ENCODE measurements at regions not wholly inside any gene's neighbourhood (a gene's known extent, or its start where the extent isn't known, plus 50 kb on each side); places are given as distances from the start of the nearest gene placed in this dataset.

DNA sequence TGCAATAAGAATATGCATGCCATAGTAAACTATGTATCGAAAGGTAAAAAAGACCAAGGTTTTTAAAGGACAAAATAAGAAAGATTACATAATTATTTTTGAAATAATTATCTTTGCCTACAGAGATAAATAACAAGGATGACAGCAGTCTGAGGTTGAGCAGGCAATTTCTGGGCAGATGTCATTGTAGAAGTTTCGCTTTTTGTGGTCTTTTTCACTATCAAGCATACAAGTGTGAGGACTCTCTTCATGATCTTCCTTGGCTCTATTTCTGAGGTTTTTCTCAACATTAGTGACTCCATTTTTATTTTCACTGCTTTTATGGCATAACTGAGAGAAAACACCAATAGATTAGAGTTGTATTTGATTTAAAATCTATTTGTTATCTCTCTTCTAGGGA lies 1337.9 kb upstream of the EPHA6 start:
- DNase-seq (ENCODE audit: low spot score) (no peak), ATAC-seq (no peak)
- POLR2A ChIA-PET: no interaction called here
- Mint-ChIP-seq H3K36me3 (peaks cover 1% of the 10 kb centered on the region), H3K4me1 (peaks cover 2% of the 10 kb centered on the region; the same call in 1 of the 2 replicates), H3K4me3 (no peak overlapping the region), H3K27me3 (ENCODE audit: low read depth) (no peaks in the 10 kb centered on the region), H3K9me3 (peaks cover 2% of the 10 kb centered on the region), H3K27ac (no peak overlapping the region)
- TF ChIP-seq, protein P1, sequence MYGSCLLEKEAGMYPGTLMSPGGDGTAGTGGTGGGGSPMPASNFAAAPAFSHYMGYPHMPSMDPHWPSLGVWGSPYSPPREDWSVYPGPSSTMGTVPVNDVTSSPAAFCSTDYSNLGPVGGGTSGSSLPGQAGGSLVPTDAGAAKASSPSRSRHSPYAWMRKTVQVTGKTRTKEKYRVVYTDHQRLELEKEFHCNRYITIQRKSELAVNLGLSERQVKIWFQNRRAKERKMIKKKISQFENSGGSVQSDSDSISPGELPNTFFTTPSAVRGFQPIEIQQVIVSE (CRISPR knock-in tag; IDR thresholded peaks at IDR 0.05; ENCODE audit: borderline replicate concordance): no peak
- TF ChIP-seq, protein P2, sequence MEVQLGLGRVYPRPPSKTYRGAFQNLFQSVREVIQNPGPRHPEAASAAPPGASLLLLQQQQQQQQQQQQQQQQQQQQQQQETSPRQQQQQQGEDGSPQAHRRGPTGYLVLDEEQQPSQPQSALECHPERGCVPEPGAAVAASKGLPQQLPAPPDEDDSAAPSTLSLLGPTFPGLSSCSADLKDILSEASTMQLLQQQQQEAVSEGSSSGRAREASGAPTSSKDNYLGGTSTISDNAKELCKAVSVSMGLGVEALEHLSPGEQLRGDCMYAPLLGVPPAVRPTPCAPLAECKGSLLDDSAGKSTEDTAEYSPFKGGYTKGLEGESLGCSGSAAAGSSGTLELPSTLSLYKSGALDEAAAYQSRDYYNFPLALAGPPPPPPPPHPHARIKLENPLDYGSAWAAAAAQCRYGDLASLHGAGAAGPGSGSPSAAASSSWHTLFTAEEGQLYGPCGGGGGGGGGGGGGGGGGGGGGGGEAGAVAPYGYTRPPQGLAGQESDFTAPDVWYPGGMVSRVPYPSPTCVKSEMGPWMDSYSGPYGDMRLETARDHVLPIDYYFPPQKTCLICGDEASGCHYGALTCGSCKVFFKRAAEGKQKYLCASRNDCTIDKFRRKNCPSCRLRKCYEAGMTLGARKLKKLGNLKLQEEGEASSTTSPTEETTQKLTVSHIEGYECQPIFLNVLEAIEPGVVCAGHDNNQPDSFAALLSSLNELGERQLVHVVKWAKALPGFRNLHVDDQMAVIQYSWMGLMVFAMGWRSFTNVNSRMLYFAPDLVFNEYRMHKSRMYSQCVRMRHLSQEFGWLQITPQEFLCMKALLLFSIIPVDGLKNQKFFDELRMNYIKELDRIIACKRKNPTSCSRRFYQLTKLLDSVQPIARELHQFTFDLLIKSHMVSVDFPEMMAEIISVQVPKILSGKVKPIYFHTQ (CRISPR knock-in tag; IDR thresholded peaks at IDR 0.05): no peak
- TF ChIP-seq, protein P3, sequence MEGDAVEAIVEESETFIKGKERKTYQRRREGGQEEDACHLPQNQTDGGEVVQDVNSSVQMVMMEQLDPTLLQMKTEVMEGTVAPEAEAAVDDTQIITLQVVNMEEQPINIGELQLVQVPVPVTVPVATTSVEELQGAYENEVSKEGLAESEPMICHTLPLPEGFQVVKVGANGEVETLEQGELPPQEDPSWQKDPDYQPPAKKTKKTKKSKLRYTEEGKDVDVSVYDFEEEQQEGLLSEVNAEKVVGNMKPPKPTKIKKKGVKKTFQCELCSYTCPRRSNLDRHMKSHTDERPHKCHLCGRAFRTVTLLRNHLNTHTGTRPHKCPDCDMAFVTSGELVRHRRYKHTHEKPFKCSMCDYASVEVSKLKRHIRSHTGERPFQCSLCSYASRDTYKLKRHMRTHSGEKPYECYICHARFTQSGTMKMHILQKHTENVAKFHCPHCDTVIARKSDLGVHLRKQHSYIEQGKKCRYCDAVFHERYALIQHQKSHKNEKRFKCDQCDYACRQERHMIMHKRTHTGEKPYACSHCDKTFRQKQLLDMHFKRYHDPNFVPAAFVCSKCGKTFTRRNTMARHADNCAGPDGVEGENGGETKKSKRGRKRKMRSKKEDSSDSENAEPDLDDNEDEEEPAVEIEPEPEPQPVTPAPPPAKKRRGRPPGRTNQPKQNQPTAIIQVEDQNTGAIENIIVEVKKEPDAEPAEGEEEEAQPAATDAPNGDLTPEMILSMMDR (IDR thresholded peaks at IDR 0.05): no peak
- TF ChIP-seq ZNF317 (CRISPR knock-in tag; IDR thresholded peaks at IDR 0.05; ENCODE audit: borderline replicate concordance, low read depth): no peak
- no peak for TF ChIP-seq ESRRA (CRISPR knock-in tag; IDR thresholded peaks at IDR 0.05; ENCODE audit: borderline replicate concordance)
- TF ChIP-seq, protein P4, sequence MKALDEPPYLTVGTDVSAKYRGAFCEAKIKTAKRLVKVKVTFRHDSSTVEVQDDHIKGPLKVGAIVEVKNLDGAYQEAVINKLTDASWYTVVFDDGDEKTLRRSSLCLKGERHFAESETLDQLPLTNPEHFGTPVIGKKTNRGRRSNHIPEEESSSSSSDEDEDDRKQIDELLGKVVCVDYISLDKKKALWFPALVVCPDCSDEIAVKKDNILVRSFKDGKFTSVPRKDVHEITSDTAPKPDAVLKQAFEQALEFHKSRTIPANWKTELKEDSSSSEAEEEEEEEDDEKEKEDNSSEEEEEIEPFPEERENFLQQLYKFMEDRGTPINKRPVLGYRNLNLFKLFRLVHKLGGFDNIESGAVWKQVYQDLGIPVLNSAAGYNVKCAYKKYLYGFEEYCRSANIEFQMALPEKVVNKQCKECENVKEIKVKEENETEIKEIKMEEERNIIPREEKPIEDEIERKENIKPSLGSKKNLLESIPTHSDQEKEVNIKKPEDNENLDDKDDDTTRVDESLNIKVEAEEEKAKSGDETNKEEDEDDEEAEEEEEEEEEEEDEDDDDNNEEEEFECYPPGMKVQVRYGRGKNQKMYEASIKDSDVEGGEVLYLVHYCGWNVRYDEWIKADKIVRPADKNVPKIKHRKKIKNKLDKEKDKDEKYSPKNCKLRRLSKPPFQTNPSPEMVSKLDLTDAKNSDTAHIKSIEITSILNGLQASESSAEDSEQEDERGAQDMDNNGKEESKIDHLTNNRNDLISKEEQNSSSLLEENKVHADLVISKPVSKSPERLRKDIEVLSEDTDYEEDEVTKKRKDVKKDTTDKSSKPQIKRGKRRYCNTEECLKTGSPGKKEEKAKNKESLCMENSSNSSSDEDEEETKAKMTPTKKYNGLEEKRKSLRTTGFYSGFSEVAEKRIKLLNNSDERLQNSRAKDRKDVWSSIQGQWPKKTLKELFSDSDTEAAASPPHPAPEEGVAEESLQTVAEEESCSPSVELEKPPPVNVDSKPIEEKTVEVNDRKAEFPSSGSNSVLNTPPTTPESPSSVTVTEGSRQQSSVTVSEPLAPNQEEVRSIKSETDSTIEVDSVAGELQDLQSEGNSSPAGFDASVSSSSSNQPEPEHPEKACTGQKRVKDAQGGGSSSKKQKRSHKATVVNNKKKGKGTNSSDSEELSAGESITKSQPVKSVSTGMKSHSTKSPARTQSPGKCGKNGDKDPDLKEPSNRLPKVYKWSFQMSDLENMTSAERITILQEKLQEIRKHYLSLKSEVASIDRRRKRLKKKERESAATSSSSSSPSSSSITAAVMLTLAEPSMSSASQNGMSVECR (CRISPR knock-in tag; IDR thresholded peaks at IDR 0.05; ENCODE audit: borderline replicate concordance): no peak
- TF ChIP-seq NR3C1 (CRISPR knock-in tag; conservative IDR thresholded peaks at IDR 0.05; ENCODE audit: low read depth): no peak
- no peak for TF ChIP-seq CBFB (CRISPR knock-in tag; IDR thresholded peaks at IDR 0.05; ENCODE audit: low read depth)
- no peak for TF ChIP-seq ZNF232 (CRISPR knock-in tag; IDR thresholded peaks at IDR 0.05)
- no peak for TF ChIP-seq CREM (CRISPR knock-in tag; IDR thresholded peaks at IDR 0.05)
- TF ChIP-seq, protein P5, sequence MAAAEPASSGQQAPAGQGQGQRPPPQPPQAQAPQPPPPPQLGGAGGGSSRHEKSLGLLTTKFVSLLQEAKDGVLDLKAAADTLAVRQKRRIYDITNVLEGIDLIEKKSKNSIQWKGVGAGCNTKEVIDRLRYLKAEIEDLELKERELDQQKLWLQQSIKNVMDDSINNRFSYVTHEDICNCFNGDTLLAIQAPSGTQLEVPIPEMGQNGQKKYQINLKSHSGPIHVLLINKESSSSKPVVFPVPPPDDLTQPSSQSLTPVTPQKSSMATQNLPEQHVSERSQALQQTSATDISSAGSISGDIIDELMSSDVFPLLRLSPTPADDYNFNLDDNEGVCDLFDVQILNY (CRISPR knock-in tag; IDR thresholded peaks at IDR 0.05): no peak
- CTCF ChIA-PET: no interaction called here

DNA sequence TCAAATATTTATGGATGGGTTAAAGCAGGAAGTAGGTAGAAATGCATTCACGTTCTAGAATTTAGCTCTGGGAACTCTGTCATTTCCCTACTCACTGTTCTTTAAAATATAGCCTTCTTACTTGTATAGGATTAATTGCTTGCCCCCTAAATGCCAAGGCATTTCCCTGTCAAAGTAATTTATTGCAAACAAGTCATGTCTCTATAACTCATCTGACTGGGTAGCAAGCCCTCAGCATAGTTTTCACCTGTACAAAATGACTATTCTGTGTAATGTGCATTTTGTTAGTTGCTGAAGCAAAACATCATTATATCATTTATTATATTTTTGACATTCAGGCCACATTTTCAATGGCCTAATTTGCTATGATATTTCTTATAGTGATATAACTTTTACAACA lies 1308.2 kb upstream of the EPHA6 start:
- ATAC-seq: no peak

More for the DNA sequence above, 1308.2 kb upstream of the EPHA6 start:
- Mint-ChIP-seq H3K27ac (no peak overlapping the region), H3K4me3 (no peak overlapping the region), H3K27me3 (ENCODE audit: low read depth) (no peaks in the 10 kb centered on the region), H3K9me3 (peaks cover 6% of the 10 kb centered on the region), H3K36me3 (peaks cover 13% of the 10 kb centered on the region), H3K4me1 (peaks cover 6% of the 10 kb centered on the region)
- TF ChIP-seq, protein P6, sequence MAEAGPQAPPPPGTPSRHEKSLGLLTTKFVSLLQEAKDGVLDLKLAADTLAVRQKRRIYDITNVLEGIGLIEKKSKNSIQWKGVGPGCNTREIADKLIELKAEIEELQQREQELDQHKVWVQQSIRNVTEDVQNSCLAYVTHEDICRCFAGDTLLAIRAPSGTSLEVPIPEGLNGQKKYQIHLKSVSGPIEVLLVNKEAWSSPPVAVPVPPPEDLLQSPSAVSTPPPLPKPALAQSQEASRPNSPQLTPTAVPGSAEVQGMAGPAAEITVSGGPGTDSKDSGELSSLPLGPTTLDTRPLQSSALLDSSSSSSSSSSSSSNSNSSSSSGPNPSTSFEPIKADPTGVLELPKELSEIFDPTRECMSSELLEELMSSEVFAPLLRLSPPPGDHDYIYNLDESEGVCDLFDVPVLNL (CRISPR knock-in tag; IDR thresholded peaks at IDR 0.05; ENCODE audit: borderline replicate concordance, low read depth): no peak
- TF ChIP-seq, protein P7, sequence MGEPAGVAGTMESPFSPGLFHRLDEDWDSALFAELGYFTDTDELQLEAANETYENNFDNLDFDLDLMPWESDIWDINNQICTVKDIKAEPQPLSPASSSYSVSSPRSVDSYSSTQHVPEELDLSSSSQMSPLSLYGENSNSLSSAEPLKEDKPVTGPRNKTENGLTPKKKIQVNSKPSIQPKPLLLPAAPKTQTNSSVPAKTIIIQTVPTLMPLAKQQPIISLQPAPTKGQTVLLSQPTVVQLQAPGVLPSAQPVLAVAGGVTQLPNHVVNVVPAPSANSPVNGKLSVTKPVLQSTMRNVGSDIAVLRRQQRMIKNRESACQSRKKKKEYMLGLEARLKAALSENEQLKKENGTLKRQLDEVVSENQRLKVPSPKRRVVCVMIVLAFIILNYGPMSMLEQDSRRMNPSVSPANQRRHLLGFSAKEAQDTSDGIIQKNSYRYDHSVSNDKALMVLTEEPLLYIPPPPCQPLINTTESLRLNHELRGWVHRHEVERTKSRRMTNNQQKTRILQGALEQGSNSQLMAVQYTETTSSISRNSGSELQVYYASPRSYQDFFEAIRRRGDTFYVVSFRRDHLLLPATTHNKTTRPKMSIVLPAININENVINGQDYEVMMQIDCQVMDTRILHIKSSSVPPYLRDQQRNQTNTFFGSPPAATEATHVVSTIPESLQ (CRISPR knock-in tag; IDR thresholded peaks at IDR 0.05): no peak
- TF ChIP-seq, protein P8, sequence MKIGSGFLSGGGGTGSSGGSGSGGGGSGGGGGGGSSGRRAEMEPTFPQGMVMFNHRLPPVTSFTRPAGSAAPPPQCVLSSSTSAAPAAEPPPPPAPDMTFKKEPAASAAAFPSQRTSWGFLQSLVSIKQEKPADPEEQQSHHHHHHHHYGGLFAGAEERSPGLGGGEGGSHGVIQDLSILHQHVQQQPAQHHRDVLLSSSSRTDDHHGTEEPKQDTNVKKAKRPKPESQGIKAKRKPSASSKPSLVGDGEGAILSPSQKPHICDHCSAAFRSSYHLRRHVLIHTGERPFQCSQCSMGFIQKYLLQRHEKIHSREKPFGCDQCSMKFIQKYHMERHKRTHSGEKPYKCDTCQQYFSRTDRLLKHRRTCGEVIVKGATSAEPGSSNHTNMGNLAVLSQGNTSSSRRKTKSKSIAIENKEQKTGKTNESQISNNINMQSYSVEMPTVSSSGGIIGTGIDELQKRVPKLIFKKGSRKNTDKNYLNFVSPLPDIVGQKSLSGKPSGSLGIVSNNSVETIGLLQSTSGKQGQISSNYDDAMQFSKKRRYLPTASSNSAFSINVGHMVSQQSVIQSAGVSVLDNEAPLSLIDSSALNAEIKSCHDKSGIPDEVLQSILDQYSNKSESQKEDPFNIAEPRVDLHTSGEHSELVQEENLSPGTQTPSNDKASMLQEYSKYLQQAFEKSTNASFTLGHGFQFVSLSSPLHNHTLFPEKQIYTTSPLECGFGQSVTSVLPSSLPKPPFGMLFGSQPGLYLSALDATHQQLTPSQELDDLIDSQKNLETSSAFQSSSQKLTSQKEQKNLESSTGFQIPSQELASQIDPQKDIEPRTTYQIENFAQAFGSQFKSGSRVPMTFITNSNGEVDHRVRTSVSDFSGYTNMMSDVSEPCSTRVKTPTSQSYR (CRISPR knock-in tag; IDR thresholded peaks at IDR 0.05): no peak
- TF ChIP-seq ETV6 (CRISPR knock-in tag; IDR thresholded peaks at IDR 0.05): no peak
- no peak for DNase-seq (ENCODE audit: low spot score)
- POLR2A ChIA-PET: no interaction called here
- CTCF ChIA-PET: no interaction called here

Data from WTC11 (cell line).